NCI-H1436 treated with DMSO at 0.1 percent for 48 hours (cell line): ENCODE measurements at regions not wholly inside any gene's neighbourhood (a gene's known extent, or its start where the extent isn't known, plus 50 kb on each side); places are given as distances from the start of the nearest gene placed in this dataset.

ENCODE experiments used
- DNase-seq: peaks from one replicate; lab custom pipeline; 2025; lab: John Stamatoyannopoulos, UW

GRCh38 chr2:153196378-153197058, 282.0 kb downstream of the RPRM start:
- no peak for DNase-seq

- no peak for DNase-seq
Measured at GRCh38 chr2:153195342-153195741, 283.2 kb downstream of the RPRM start.

- DNase-seq = no peak
Measured at GRCh38 chr2:153189091-153189888, 289.3 kb downstream of the RPRM start.

GRCh38 chr2:153179808-153180207, 298.8 kb downstream of the RPRM start:
- DNase-seq = no peak

GRCh38 chr2:153169609-153170008, 309.0 kb downstream of the RPRM start:
- no peak for DNase-seq

- DNase-seq = no peak
Measured at GRCh38 chr2:153165021-153165420, 313.5 kb downstream of the RPRM start.

- DNase-seq = no peak
Measured at GRCh38 chr2:153163055-153163454, 315.5 kb downstream of the RPRM start.

GRCh38 chr2:153156743-153157142, 321.8 kb downstream of the RPRM start:
- no peak for DNase-seq

GRCh38 chr2:153152036-153152435, 326.5 kb downstream of the RPRM start:
- no peak for DNase-seq

- no peak for DNase-seq
Measured at GRCh38 chr2:153145470-153145978, 333.0 kb downstream of the RPRM start.

- no peak for DNase-seq
Measured at GRCh38 chr2:153143540-153143939, 335.0 kb downstream of the RPRM start.

GRCh38 chr2:153140498-153140897, 338.1 kb downstream of the RPRM start:
- DNase-seq = no peak

- no peak for DNase-seq
Measured at GRCh38 chr2:153138651-153139375, 339.7 kb downstream of the RPRM start.

GRCh38 chr2:153136216-153136615, 342.3 kb downstream of the RPRM start:
- DNase-seq = no peak

GRCh38 chr2:153134725-153135124, 343.8 kb downstream of the RPRM start:
- no peak for DNase-seq

- no peak for DNase-seq
Measured at GRCh38 chr2:153133716-153134115, 344.8 kb downstream of the RPRM start.

- DNase-seq = no peak
Measured at GRCh38 chr2:153132418-153132817, 346.1 kb downstream of the RPRM start.

- DNase-seq = no peak
Measured at GRCh38 chr2:153115141-153115540, 363.4 kb downstream of the RPRM start.

GRCh38 chr2:153110486-153110885, 368.1 kb downstream of the RPRM start:
- no peak for DNase-seq

GRCh38 chr2:153109793-153110192, 368.8 kb downstream of the RPRM start:
- DNase-seq = no peak

- DNase-seq = no peak
Measured at GRCh38 chr2:153106802-153107477, 371.6 kb downstream of the RPRM start.
